ENCODE measurements at regions not wholly inside any gene's neighbourhood (a gene's known extent, or its start where the extent isn't known, plus 50 kb on each side); places are given as distances from the start of the nearest gene placed in this dataset.

DNA sequence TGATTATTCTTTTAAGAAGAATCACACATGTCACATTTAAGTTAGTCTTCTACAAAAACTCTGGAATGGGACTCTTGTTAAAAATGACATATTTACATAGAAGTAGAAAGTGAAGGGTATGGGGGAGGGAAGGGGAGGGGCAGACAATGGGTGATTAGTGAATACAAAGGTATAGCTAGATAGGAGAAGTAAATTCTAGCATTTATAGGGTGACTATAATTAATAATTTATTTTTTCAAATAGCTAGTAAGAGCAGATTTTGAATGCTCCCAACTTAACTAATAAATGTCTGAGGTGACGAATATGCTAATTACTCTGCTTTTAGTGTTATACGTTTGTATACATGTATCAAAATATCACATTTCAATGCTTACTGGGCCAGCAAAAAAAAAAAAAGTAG is 59.4 kb downstream of the BLTP3B start:
- TF ChIP-seq, protein P1, sequence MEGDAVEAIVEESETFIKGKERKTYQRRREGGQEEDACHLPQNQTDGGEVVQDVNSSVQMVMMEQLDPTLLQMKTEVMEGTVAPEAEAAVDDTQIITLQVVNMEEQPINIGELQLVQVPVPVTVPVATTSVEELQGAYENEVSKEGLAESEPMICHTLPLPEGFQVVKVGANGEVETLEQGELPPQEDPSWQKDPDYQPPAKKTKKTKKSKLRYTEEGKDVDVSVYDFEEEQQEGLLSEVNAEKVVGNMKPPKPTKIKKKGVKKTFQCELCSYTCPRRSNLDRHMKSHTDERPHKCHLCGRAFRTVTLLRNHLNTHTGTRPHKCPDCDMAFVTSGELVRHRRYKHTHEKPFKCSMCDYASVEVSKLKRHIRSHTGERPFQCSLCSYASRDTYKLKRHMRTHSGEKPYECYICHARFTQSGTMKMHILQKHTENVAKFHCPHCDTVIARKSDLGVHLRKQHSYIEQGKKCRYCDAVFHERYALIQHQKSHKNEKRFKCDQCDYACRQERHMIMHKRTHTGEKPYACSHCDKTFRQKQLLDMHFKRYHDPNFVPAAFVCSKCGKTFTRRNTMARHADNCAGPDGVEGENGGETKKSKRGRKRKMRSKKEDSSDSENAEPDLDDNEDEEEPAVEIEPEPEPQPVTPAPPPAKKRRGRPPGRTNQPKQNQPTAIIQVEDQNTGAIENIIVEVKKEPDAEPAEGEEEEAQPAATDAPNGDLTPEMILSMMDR (IDR thresholded peaks at IDR 0.05 in 4 of 5, conservative IDR thresholded peaks at IDR 0.05 in 1 of 5) = no peak
- no peak for TF ChIP-seq POLR2A (IDR thresholded peaks at IDR 0.05)
